HG03139 (cell line): ENCODE measurements at regions not wholly inside any gene's neighbourhood (a gene's known extent, or its start where the extent isn't known, plus 50 kb on each side); places are given as distances from the start of the nearest gene placed in this dataset.

Source experiments
- ATAC-seq: cut with Tn5 transposase; IDR thresholded peaks from one replicate; pipeline ENCODE4 v1.9.1; 2021; ENCODE audit not compliant: unreplicated experiment

- no peak for ATAC-seq
These were observed 1031.6 kb downstream of the SLITRK1 start for GRCh38 chr13:82850644-82851043.

GRCh38 chr13:82848766-82849165 is 1033.5 kb downstream of the SLITRK1 start:
- ATAC-seq: no peak

GRCh38 chr13:82847595-82847994 is 1034.7 kb downstream of the SLITRK1 start:
- ATAC-seq: no peak

GRCh38 chr13:82833923-82834322 is 1048.4 kb downstream of the SLITRK1 start:
- no peak for ATAC-seq

GRCh38 chr13:82829040-82829439 is 1053.2 kb downstream of the SLITRK1 start:
- no peak for ATAC-seq

- ATAC-seq: no peak
These were observed 1054.5 kb downstream of the SLITRK1 start for GRCh38 chr13:82827724-82828123.

GRCh38 chr13:82822935-82823334 is 1059.3 kb downstream of the SLITRK1 start:
- no peak for ATAC-seq

GRCh38 chr13:82817133-82817532 is 1065.1 kb downstream of the SLITRK1 start:
- ATAC-seq: no peak

GRCh38 chr13:82815791-82816190 is 1066.5 kb downstream of the SLITRK1 start:
- no peak for ATAC-seq

GRCh38 chr13:82803341-82803740 is 1078.9 kb downstream of the SLITRK1 start:
- ATAC-seq: no peak

GRCh38 chr13:82802528-82802927 is 1079.7 kb downstream of the SLITRK1 start:
- ATAC-seq: no peak

GRCh38 chr13:82800391-82800790 is 1081.9 kb downstream of the SLITRK1 start:
- no peak for ATAC-seq

GRCh38 chr13:82797876-82798275 is 1084.4 kb downstream of the SLITRK1 start:
- no peak for ATAC-seq

- no peak for ATAC-seq
These were observed 1091.2 kb downstream of the SLITRK1 start for GRCh38 chr13:82791035-82791434.

GRCh38 chr13:82772816-82773215 is 1109.5 kb downstream of the SLITRK1 start:
- ATAC-seq: no peak

- no peak for ATAC-seq
These were observed 1115.4 kb downstream of the SLITRK1 start for GRCh38 chr13:82766732-82767321.

- ATAC-seq: no peak
These were observed 1124.2 kb downstream of the SLITRK1 start for GRCh38 chr13:82758044-82758443.

- no peak for ATAC-seq
These were observed 1131.1 kb downstream of the SLITRK1 start for GRCh38 chr13:82751206-82751605.

- ATAC-seq: no peak
These were observed 1132.7 kb downstream of the SLITRK1 start for GRCh38 chr13:82749551-82749950.

GRCh38 chr13:82747958-82748357 is 1134.3 kb downstream of the SLITRK1 start:
- ATAC-seq: no peak

- no peak for ATAC-seq
These were observed 1135.0 kb downstream of the SLITRK1 start for GRCh38 chr13:82747291-82747690.

- ATAC-seq: no peak
These were observed 1141.8 kb downstream of the SLITRK1 start for GRCh38 chr13:82740442-82740841.

- no peak for ATAC-seq
These were observed 1142.4 kb downstream of the SLITRK1 start for GRCh38 chr13:82739881-82740280.
